ENCODE measurements at regions not wholly inside any gene's neighbourhood (a gene's known extent, or its start where the extent isn't known, plus 50 kb on each side); places are given as distances from the start of the nearest gene placed in this dataset.

DNA sequence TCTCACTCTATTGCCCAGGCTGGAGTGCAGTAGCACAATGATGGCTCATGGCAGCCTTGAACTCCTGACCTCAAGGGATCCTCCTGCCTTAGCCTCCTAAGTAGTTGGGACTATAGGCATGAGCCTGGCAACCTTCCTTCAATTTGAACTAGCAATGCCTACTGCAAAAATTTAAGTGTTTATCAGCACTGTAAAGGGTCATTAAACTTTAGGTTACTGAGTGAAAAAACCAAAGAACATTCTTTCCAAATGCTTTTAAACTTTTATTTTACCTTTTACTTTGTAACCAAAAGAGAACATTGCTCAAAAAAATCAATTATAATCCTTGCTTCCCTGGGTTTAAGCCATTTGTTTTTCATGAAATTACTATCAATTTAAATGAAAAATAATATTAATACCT, 101.0 kb upstream of the NHSL1 start:
- no peaks in the 10 kb centered on the region for H3K4me1 ChIP-seq (ENCODE audit: insufficient read depth, low read length, poor library complexity, severe bottlenecking)
- no peaks in the 10 kb centered on the region for H3K27me3 ChIP-seq (ENCODE audit: insufficient read depth, low read length, poor library complexity, severe bottlenecking)
- H3K79me2 ChIP-seq (ENCODE audit: insufficient read depth, low read length): no peaks in the 10 kb centered on the region
- H2AFZ ChIP-seq (ENCODE audit: low read length): no peak overlapping the region
- no peaks in the 10 kb centered on the region for H3K9me3 ChIP-seq (ENCODE audit: insufficient read depth, low read depth, low read length)
- H3K4me3 ChIP-seq (ENCODE audit: low read length, poor library complexity, severe bottlenecking): no peak overlapping the region
- no peaks in the 10 kb centered on the region for H4K20me1 ChIP-seq (ENCODE audit: insufficient read depth, low read length, poor library complexity, severe bottlenecking)
- H3K4me2 ChIP-seq (ENCODE audit: low read depth, low read length, poor library complexity, severe bottlenecking): no peak overlapping the region
- H3K9ac ChIP-seq (ENCODE audit: low read depth, low read length, poor library complexity, severe bottlenecking): no peak overlapping the region
- no peaks in the 10 kb centered on the region for H3K36me3 ChIP-seq (ENCODE audit: insufficient read depth, low read length)
- no peaks in the 10 kb centered on the region for H3F3A ChIP-seq (ENCODE audit: low read depth)
- no peaks in the 10 kb centered on the region for H3K9me2 ChIP-seq (replicated peaks; ENCODE audit: low read depth, low read length)
- TF ChIP-seq, protein P1, sequence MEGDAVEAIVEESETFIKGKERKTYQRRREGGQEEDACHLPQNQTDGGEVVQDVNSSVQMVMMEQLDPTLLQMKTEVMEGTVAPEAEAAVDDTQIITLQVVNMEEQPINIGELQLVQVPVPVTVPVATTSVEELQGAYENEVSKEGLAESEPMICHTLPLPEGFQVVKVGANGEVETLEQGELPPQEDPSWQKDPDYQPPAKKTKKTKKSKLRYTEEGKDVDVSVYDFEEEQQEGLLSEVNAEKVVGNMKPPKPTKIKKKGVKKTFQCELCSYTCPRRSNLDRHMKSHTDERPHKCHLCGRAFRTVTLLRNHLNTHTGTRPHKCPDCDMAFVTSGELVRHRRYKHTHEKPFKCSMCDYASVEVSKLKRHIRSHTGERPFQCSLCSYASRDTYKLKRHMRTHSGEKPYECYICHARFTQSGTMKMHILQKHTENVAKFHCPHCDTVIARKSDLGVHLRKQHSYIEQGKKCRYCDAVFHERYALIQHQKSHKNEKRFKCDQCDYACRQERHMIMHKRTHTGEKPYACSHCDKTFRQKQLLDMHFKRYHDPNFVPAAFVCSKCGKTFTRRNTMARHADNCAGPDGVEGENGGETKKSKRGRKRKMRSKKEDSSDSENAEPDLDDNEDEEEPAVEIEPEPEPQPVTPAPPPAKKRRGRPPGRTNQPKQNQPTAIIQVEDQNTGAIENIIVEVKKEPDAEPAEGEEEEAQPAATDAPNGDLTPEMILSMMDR (conservative IDR thresholded peaks at IDR 0.05; ENCODE audit: low read length): no peak
- TF ChIP-seq EZH2phosphoT487 (IDR thresholded peaks at IDR 0.05; ENCODE audit: borderline replicate concordance): no peak

DNA sequence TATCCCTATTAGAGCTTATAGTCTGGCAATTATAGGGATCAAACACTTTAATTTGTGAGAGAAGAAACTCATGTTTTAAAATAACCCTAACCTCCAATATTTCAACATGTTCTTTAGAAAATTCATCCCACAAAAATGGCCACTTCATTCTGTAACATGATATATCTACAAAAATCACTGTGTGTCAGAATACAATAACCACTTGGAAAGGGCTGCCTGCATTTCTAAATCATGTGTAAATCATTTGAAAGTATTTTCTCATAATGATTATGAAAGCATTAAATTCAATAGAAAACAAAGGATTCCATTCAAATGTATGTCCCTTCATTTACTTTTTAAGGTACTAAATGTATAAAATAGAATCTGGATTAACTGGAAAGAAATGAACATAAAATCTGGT, 101.4 kb upstream of the NHSL1 start:
- no peaks in the 10 kb centered on the region for H3F3A ChIP-seq (ENCODE audit: low read depth)
- no peak overlapping the region for H3K4me2 ChIP-seq (ENCODE audit: low read depth, low read length, poor library complexity, severe bottlenecking)
- H3K4me3 ChIP-seq (ENCODE audit: low read length, poor library complexity, severe bottlenecking): no peak overlapping the region
- no peak overlapping the region for H2AFZ ChIP-seq (ENCODE audit: low read length)
- TF ChIP-seq, protein P1 (conservative IDR thresholded peaks at IDR 0.05; ENCODE audit: low read length): no peak
- TF ChIP-seq EZH2phosphoT487 (IDR thresholded peaks at IDR 0.05; ENCODE audit: borderline replicate concordance): no peak
- H3K79me2 ChIP-seq (ENCODE audit: insufficient read depth, low read length): no peaks in the 10 kb centered on the region
- no peaks in the 10 kb centered on the region for H3K9me3 ChIP-seq (ENCODE audit: insufficient read depth, low read depth, low read length)
- H3K9me2 ChIP-seq (replicated peaks; ENCODE audit: low read depth, low read length): no peaks in the 10 kb centered on the region
- H3K36me3 ChIP-seq (ENCODE audit: insufficient read depth, low read length): no peaks in the 10 kb centered on the region
- no peaks in the 10 kb centered on the region for H3K4me1 ChIP-seq (ENCODE audit: insufficient read depth, low read length, poor library complexity, severe bottlenecking)
- no peaks in the 10 kb centered on the region for H4K20me1 ChIP-seq (ENCODE audit: insufficient read depth, low read length, poor library complexity, severe bottlenecking)
- no peaks in the 10 kb centered on the region for H3K27me3 ChIP-seq (ENCODE audit: insufficient read depth, low read length, poor library complexity, severe bottlenecking)
- no peak overlapping the region for H3K9ac ChIP-seq (ENCODE audit: low read depth, low read length, poor library complexity, severe bottlenecking)

DNA sequence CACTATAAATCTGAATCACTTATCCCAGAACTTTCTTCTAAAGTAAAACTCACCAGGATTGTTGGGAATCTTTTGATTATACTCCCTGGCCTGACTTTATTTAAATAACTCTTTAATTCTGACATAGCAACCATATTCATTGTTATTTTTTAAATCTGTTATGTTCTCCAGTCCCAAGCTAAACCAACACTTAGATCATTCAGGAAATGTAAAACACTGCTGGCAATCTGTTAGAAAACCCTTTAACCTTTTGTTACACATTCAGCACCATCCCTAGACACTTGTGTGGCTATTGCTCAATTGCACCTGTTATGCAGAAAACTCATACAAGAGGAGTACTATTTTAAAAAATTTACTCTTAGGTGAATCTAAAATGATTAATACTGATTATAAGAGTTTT, 101.8 kb upstream of the NHSL1 start:
- H3K79me2 ChIP-seq (ENCODE audit: insufficient read depth, low read length): no peaks in the 10 kb centered on the region
- no peaks in the 10 kb centered on the region for H3K36me3 ChIP-seq (ENCODE audit: insufficient read depth, low read length)
- no peak overlapping the region for H2AFZ ChIP-seq (ENCODE audit: low read length)
- no peaks in the 10 kb centered on the region for H3K4me1 ChIP-seq (ENCODE audit: insufficient read depth, low read length, poor library complexity, severe bottlenecking)
- H3K27me3 ChIP-seq (ENCODE audit: insufficient read depth, low read length, poor library complexity, severe bottlenecking): no peaks in the 10 kb centered on the region
- H3K9me3 ChIP-seq (ENCODE audit: insufficient read depth, low read depth, low read length): no peaks in the 10 kb centered on the region
- no peak overlapping the region for H3K4me2 ChIP-seq (ENCODE audit: low read depth, low read length, poor library complexity, severe bottlenecking)
- H3K9me2 ChIP-seq (replicated peaks; ENCODE audit: low read depth, low read length): no peaks in the 10 kb centered on the region
- no peak for TF ChIP-seq EZH2phosphoT487 (IDR thresholded peaks at IDR 0.05; ENCODE audit: borderline replicate concordance)
- TF ChIP-seq, protein P1 (conservative IDR thresholded peaks at IDR 0.05; ENCODE audit: low read length): no peak
- H3F3A ChIP-seq (ENCODE audit: low read depth): no peaks in the 10 kb centered on the region
- no peak overlapping the region for H3K9ac ChIP-seq (ENCODE audit: low read depth, low read length, poor library complexity, severe bottlenecking)
- no peak overlapping the region for H3K4me3 ChIP-seq (ENCODE audit: low read length, poor library complexity, severe bottlenecking)
- H4K20me1 ChIP-seq (ENCODE audit: insufficient read depth, low read length, poor library complexity, severe bottlenecking): no peaks in the 10 kb centered on the region

Measured in Loucy (cell line).